ENCODE measurements at regions not wholly inside any gene's neighbourhood (a gene's known extent, or its start where the extent isn't known, plus 50 kb on each side); places are given as distances from the start of the nearest gene placed in this dataset.

DNA sequence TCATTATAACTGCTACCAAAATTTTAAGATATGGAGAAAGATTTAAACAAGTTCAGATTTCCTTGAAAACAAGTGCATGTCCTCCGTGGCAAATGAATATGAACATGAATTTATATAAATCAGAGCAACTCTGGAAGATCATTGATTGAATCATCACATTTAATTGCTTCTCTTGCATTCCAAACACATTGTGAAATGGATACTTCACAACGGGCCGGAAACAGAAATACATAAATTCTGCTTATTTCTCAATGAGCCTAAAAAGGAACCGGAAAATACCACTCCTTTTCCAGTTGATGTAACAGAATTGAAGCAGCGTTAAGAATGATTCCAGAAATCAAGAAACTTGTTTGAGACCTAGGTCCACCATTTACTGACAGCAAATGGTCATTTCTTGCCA, 134.6 kb upstream of the BTN3A2 start:
- TF ChIP-seq, protein P1, sequence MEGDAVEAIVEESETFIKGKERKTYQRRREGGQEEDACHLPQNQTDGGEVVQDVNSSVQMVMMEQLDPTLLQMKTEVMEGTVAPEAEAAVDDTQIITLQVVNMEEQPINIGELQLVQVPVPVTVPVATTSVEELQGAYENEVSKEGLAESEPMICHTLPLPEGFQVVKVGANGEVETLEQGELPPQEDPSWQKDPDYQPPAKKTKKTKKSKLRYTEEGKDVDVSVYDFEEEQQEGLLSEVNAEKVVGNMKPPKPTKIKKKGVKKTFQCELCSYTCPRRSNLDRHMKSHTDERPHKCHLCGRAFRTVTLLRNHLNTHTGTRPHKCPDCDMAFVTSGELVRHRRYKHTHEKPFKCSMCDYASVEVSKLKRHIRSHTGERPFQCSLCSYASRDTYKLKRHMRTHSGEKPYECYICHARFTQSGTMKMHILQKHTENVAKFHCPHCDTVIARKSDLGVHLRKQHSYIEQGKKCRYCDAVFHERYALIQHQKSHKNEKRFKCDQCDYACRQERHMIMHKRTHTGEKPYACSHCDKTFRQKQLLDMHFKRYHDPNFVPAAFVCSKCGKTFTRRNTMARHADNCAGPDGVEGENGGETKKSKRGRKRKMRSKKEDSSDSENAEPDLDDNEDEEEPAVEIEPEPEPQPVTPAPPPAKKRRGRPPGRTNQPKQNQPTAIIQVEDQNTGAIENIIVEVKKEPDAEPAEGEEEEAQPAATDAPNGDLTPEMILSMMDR (conservative IDR thresholded peaks at IDR 0.05; ENCODE audit: low read depth, low read length) = no peak
- TF ChIP-seq EZH2 (IDR thresholded peaks at IDR 0.05; ENCODE audit: borderline replicate concordance, low read depth, low read length, poor library complexity, severe bottlenecking) = no peak

Measured in A673 (cell line).